ENCODE measurements at regions not wholly inside any gene's neighbourhood (a gene's known extent, or its start where the extent isn't known, plus 50 kb on each side); places are given as distances from the start of the nearest gene placed in this dataset.

DNA sequence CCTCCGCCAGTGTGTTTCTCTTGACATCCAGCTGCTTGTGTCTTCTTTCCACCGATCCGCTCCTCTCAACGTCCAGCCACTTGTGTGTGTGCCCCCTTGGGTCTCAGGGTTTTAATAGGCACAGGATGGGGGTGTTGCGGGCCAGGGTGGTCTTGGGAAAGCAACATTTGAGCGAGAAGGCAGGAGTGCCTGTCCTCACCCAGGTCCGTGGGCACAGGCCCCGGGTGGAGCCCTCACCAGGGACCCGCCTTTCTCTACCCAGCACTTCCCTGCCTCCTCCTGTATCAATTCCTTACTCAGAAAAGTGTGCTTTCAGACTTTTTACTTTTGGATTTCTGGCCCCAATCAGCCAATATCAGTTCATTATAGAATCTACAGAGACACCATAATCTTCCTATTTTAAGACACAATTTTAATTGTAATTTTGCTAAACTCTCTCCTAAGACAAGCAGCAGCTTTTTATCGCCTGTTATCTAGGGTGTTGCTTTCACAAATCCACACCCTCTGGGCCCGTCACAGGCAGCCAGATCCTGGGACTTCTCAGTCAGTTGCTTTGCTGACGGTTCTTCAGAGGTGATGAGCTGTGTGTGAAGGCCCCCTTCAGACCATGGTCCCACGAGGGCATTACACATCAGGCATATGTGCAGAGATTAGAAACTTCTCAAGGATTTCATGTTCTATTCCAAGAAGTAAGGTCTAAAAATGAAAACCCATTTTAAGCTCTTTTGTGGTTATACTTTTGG lies 96.0 kb upstream of the FHL2 start:
- Histone ChIP-seq H3K9me3 (ENCODE audit: control insufficient read depth, insufficient read depth, low read length) (peaks cover 8% of the 10 kb centered on the region), H3K27me3 (ENCODE audit: control insufficient read depth, insufficient read depth, low read length) (peaks cover 48% of the 10 kb centered on the region), H3K27ac (ENCODE audit: low read depth, low read length) (no peak overlapping the region), H3K4me3 (ENCODE audit: low read depth, low read length) (no peak overlapping the region)
- TF ChIP-seq, protein P1, sequence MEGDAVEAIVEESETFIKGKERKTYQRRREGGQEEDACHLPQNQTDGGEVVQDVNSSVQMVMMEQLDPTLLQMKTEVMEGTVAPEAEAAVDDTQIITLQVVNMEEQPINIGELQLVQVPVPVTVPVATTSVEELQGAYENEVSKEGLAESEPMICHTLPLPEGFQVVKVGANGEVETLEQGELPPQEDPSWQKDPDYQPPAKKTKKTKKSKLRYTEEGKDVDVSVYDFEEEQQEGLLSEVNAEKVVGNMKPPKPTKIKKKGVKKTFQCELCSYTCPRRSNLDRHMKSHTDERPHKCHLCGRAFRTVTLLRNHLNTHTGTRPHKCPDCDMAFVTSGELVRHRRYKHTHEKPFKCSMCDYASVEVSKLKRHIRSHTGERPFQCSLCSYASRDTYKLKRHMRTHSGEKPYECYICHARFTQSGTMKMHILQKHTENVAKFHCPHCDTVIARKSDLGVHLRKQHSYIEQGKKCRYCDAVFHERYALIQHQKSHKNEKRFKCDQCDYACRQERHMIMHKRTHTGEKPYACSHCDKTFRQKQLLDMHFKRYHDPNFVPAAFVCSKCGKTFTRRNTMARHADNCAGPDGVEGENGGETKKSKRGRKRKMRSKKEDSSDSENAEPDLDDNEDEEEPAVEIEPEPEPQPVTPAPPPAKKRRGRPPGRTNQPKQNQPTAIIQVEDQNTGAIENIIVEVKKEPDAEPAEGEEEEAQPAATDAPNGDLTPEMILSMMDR (IDR thresholded peaks at IDR 0.05; ENCODE audit: low read depth, low read length) = no peak
- ChIA-PET POLR2A (no interaction called here), CTCF (no interaction called here)
- no peak for DNase-seq (ENCODE audit: low read depth, low spot score)

DNA sequence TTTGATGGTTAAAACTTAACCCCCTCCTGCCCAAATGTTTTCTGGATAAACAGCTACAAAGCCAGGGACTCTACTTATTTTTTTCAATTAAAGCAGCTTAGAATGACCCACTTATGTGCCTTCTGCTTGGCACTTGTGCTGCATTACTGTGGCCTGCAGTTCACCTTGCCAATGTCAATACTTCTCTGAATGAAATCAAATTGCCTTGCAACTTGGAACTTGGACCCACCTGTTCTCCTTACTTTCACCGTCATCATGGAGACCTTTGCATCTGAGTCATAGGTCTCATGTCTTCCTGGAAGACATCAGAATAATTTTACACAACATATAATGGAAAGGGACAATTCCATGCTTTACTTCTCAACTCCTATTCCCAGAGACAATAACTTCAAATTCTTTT lies 92.1 kb upstream of the FHL2 start:
- peaks cover 50% of the 10 kb centered on the region for H3K27me3 ChIP-seq (ENCODE audit: control insufficient read depth, insufficient read depth, low read length)
- ChIA-PET POLR2A (no interaction called here), CTCF (no interaction called here)
- H3K4me3 ChIP-seq (ENCODE audit: low read depth, low read length) = no peak overlapping the region
- peaks cover 8% of the 10 kb centered on the region for H3K9me3 ChIP-seq (ENCODE audit: control insufficient read depth, insufficient read depth, low read length)
- H3K27ac ChIP-seq (ENCODE audit: low read depth, low read length) = no peak overlapping the region
- DNase-seq (ENCODE audit: low read depth, low spot score) = no peak
- TF ChIP-seq, protein P1 (IDR thresholded peaks at IDR 0.05; ENCODE audit: low read depth, low read length) = no peak

DNA sequence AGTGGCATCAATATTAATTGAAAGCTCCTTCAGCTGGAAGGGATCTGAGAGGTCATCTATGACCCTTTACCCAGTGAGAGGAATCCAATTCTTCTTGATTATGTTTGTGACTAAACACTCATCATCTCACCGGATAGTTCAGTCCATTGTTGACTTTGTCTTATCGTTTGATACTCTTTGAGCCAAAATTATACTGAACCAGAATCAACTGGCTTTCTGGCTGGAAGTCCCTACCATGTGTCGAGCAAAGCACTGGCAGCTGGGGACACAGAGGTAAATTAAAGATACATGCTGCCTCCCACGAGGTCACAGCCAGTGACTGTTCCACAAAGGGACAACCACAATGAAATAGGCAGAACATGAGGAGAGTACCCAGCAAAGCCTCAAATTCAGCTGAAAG lies 91.4 kb upstream of the FHL2 start:
- Histone ChIP-seq H3K27ac (ENCODE audit: low read depth, low read length) (no peak overlapping the region), H3K27me3 (ENCODE audit: control insufficient read depth, insufficient read depth, low read length) (peaks cover 54% of the 10 kb centered on the region), H3K9me3 (ENCODE audit: control insufficient read depth, insufficient read depth, low read length) (peaks cover 8% of the 10 kb centered on the region), H3K4me3 (ENCODE audit: low read depth, low read length) (no peak overlapping the region)
- no peak for DNase-seq (ENCODE audit: low read depth, low spot score)
- POLR2A ChIA-PET = no interaction called here
- CTCF ChIA-PET = no interaction called here
- TF ChIP-seq, protein P1 (IDR thresholded peaks at IDR 0.05; ENCODE audit: low read depth, low read length) = no peak

DNA sequence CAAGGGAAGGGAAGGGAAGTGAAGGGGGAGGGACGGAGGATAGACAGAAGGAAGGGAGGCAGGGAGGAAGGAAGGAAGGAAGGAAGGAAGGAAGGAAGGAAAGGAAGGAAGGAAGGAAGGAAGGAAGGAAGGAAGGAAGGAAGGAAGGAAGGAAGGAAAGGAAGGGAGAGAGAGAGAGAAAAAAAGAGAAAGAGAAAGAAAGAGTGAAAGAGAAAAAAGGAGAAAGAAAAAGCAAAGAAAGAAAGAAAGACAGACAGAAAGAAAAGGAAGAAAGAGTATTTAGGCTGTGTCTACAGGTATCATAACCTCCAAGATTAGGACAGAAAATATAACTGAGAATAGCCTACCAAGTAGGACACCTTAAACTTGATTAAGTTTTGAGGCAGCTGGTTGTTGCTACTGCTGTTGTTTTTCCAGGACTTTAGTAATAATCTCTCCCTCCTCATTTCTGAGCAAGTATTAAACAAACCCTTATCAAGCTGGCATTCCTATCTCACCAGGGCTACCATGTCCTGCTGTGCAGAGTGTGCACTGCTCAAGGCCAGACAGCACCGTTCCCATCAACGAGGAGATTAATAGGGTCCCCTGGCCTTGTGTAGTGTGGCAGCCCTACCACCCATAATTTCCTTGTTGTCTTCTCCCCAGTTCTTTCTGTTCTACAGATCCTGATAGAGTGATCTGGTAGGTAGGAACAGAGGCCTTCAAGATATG lies 90.5 kb upstream of the FHL2 start:
- DNase-seq (ENCODE audit: low read depth, low spot score) = no peak
- H3K9me3 ChIP-seq (ENCODE audit: control insufficient read depth, insufficient read depth, low read length) = peaks cover 3% of the 10 kb centered on the region
- no peak overlapping the region for H3K27ac ChIP-seq (ENCODE audit: low read depth, low read length)
- TF ChIP-seq, protein P1 (IDR thresholded peaks at IDR 0.05; ENCODE audit: low read depth, low read length) = no peak
- POLR2A ChIA-PET = no interaction called here
- no peak overlapping the region for H3K4me3 ChIP-seq (ENCODE audit: low read depth, low read length)
- CTCF ChIA-PET = no interaction called here
- peaks cover 51% of the 10 kb centered on the region for H3K27me3 ChIP-seq (ENCODE audit: control insufficient read depth, insufficient read depth, low read length)

DNA sequence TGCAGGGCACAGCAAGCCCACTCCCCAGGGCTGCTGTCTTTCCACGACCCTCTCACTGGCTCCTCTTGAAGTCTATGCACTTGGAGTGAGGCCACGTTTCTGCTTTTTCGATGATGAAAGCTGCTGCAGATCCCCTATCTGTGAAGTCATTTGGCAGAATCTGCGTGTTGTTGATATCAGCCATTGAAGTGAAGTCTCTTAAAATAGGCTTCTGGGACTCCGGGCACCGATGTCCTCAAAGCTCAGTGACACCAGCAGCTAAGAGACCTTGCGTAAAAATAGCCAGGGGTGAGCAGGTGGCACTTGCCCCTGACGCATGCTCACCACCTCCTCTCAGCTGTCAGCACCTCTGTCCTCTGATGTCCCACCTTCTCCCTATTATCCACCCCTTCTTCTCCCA lies 89.4 kb upstream of the FHL2 start:
- no peaks in the 10 kb centered on the region; the same call in 1 of the 2 replicates for H3K9me3 ChIP-seq (ENCODE audit: control insufficient read depth, insufficient read depth, low read length)
- ChIA-PET POLR2A (no interaction called here), CTCF (interaction anchor here (0.5 kb wide), 1 partner anchor 182 kb away, joined by 7 read pairs; no protein-coding TSS in a partner anchor)
- no peak overlapping the region for H3K27ac ChIP-seq (ENCODE audit: low read depth, low read length)
- TF ChIP-seq, protein P1 (IDR thresholded peaks at IDR 0.05; ENCODE audit: low read depth, low read length) = no peak
- peaks cover 42% of the 10 kb centered on the region for H3K27me3 ChIP-seq (ENCODE audit: control insufficient read depth, insufficient read depth, low read length)
- no peak for DNase-seq (ENCODE audit: low read depth, low spot score)
- H3K4me3 ChIP-seq (ENCODE audit: low read depth, low read length) = no peak overlapping the region
